ENCODE measurements at regions not wholly inside any gene's neighbourhood (a gene's known extent, or its start where the extent isn't known, plus 50 kb on each side); places are given as distances from the start of the nearest gene placed in this dataset.

DNA sequence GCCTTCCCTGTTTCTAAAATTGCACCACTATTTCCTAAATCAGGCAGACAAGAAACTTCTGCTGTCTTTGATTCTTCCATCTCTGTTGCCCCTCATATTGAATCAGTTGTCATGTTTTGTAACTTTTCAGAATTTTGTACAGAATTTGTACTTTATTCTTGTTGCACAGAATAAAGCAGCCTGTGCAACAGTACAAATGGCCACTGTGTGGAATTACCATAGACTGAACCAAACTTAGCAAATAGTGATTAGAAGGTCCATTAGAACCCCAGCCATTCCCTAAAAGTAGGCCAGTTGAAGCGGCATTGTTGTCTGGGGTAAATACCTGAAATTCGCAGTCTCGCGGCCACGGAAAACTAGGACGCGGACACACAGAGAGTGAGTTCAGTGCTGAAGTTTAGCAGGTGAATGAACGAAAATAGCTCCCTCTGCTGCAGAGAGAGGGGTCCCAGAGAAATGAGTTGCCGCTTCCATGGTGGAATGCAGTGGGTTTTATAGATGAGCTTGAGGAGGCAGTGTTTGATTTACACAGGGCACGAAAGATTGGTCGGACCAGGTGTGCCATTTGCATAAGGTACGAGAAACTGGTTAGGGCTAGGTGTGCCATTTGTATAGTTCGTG is 71.8 kb downstream of the C4orf33 start:
- H3K9ac ChIP-seq (ENCODE audit: insufficient read length): no peak overlapping the region
- H3K4me3 ChIP-seq: no peak overlapping the region
- H3K27ac ChIP-seq: no peak overlapping the region
- no peaks in the 10 kb centered on the region for H3K36me3 ChIP-seq (ENCODE audit: insufficient read depth, low read length)
- H3K9me3 ChIP-seq (ENCODE audit: low read depth, low read length): no peaks in the 10 kb centered on the region
- no peak for TF ChIP-seq EZH2 (IDR thresholded peaks at IDR 0.05)
- no peak for TF ChIP-seq POLR2AphosphoS5 (IDR thresholded peaks at IDR 0.05; ENCODE audit: borderline replicate concordance, low read depth, low read length)
- no peak for TF ChIP-seq FOXP2 (optimal IDR thresholded peaks at IDR 0.05; ENCODE audit: control extremely low read depth, extremely low read length, insufficient read depth)
- DNase-seq (ENCODE audit: low read depth, low spot score): no peak

- no peak for TF ChIP-seq FOXP2 (optimal IDR thresholded peaks at IDR 0.05; ENCODE audit: control extremely low read depth, extremely low read length, insufficient read depth)
- TF ChIP-seq POLR2AphosphoS5 (IDR thresholded peaks at IDR 0.05; ENCODE audit: borderline replicate concordance, low read depth, low read length): no peak
- no peak for TF ChIP-seq EZH2 (IDR thresholded peaks at IDR 0.05)
- no peaks in the 10 kb centered on the region for H3K36me3 ChIP-seq (ENCODE audit: insufficient read depth, low read length)
- no peak overlapping the region for H3K27ac ChIP-seq
- H3K9me3 ChIP-seq (ENCODE audit: low read depth, low read length): no peaks in the 10 kb centered on the region
- H3K9ac ChIP-seq (ENCODE audit: insufficient read length): no peak overlapping the region
- H3K4me3 ChIP-seq: no peak overlapping the region
- no peak for DNase-seq (ENCODE audit: low read depth, low spot score)
Observed at GRCh38 chr4:129172181-129172580, 76.2 kb downstream of the C4orf33 start.

- H3K27ac ChIP-seq: no peak overlapping the region
- TF ChIP-seq EZH2 (IDR thresholded peaks at IDR 0.05) (no peak), POLR2AphosphoS5 (IDR thresholded peaks at IDR 0.05; ENCODE audit: borderline replicate concordance, low read depth, low read length) (no peak), FOXP2 (optimal IDR thresholded peaks at IDR 0.05; ENCODE audit: control extremely low read depth, extremely low read length, insufficient read depth) (no peak)
- no peaks in the 10 kb centered on the region for H3K9me3 ChIP-seq (ENCODE audit: low read depth, low read length)
- H3K4me3 ChIP-seq: no peak overlapping the region
- no peak overlapping the region for H3K9ac ChIP-seq (ENCODE audit: insufficient read length)
- no peak for DNase-seq (ENCODE audit: low read depth, low spot score)
- H3K36me3 ChIP-seq (ENCODE audit: insufficient read depth, low read length): no peaks in the 10 kb centered on the region
Observed at GRCh38 chr4:129176864-129177263, 80.9 kb downstream of the C4orf33 start.

- H3K36me3 ChIP-seq (ENCODE audit: insufficient read depth, low read length): no peaks in the 10 kb centered on the region
- TF ChIP-seq EZH2 (IDR thresholded peaks at IDR 0.05) (no peak), FOXP2 (optimal IDR thresholded peaks at IDR 0.05; ENCODE audit: control extremely low read depth, extremely low read length, insufficient read depth) (no peak), POLR2AphosphoS5 (IDR thresholded peaks at IDR 0.05; ENCODE audit: borderline replicate concordance, low read depth, low read length) (no peak)
Observed at GRCh38 chr4:129179276-129179675, 83.3 kb downstream of the C4orf33 start.

DNA sequence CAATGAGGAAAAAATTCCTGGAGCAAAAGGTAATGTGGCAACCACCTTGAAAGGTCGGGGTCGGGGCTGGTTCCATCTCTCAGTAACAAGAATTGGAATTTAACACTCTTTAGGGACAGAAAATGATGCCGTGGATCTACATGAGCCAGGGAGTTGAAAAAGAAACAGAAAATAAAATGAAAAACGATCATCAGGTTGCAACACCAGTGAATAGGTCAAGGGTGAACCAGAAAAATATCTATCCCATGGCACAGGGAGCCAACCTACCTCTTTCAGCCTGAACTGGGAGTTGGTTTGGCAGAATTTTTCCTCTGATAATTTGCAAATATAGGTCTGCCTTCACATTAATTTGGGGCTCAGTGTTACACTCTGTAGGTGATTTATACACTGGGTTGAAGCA is 93.7 kb downstream of the C4orf33 start:
- no peaks in the 10 kb centered on the region for H3K9me3 ChIP-seq (ENCODE audit: low read depth, low read length)
- no peak overlapping the region for H3K4me3 ChIP-seq
- no peak for TF ChIP-seq POLR2AphosphoS5 (IDR thresholded peaks at IDR 0.05; ENCODE audit: borderline replicate concordance, low read depth, low read length)
- no peak for TF ChIP-seq FOXP2 (optimal IDR thresholded peaks at IDR 0.05; ENCODE audit: control extremely low read depth, extremely low read length, insufficient read depth)
- no peak for TF ChIP-seq EZH2 (IDR thresholded peaks at IDR 0.05)
- H3K9ac ChIP-seq (ENCODE audit: insufficient read length): no peak overlapping the region
- no peaks in the 10 kb centered on the region for H3K36me3 ChIP-seq (ENCODE audit: insufficient read depth, low read length)
- no peak overlapping the region for H3K27ac ChIP-seq
- DNase-seq (ENCODE audit: low read depth, low spot score): no peak

More at GRCh38 chr4:129179276-129179675, 83.3 kb downstream of the C4orf33 start:
- no peak overlapping the region for H3K4me3 ChIP-seq
- H3K9ac ChIP-seq (ENCODE audit: insufficient read length): no peak overlapping the region
- H3K27ac ChIP-seq: no peak overlapping the region
- H3K9me3 ChIP-seq (ENCODE audit: low read depth, low read length): no peaks in the 10 kb centered on the region
- peak; percentile 45 for DNase-seq (ENCODE audit: low read depth, low spot score)

DNA sequence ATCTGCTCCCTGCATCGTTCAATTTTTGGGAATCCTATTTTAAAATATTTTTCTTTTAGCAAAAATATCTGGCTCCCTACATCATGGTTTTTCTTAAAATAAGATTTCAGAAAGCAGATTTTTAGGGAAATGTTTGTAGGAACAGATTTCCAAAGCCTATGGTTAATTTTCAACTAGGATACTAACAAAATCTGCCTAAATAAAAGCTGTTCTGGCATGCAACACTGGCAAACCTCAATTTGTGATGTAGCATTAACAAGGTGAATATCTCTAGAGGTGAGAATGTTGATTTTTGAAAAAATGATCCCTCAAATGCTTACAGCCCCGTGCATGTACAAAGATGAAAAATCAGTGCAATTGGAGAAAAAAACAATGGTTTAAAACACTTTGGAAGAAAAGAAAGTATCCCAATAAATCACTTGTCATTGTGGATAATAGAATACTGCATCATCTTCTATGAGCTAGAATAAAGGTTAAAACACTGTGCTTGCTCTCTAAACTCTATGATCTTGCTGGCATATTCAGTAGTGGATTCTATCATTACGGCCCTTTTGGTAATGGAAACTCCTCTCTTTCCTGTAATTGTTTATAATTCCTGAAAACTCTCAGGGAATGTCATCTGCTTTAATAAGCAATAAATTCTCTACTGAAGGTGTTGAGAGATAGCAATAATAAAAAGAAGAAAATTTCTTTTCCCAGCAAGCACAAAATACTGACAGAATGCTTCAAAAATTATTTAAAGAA is 97.6 kb downstream of the C4orf33 start:
- Histone ChIP-seq H3K9me3 (ENCODE audit: low read depth, low read length) (no peaks in the 10 kb centered on the region), H3K36me3 (ENCODE audit: insufficient read depth, low read length) (no peaks in the 10 kb centered on the region), H3K4me3 (no peak overlapping the region), H3K27ac (no peak overlapping the region), H3K9ac (ENCODE audit: insufficient read length) (no peak overlapping the region)
- TF ChIP-seq POLR2AphosphoS5 (IDR thresholded peaks at IDR 0.05; ENCODE audit: borderline replicate concordance, low read depth, low read length) (no peak), FOXP2 (optimal IDR thresholded peaks at IDR 0.05; ENCODE audit: control extremely low read depth, extremely low read length, insufficient read depth) (no peak), EZH2 (IDR thresholded peaks at IDR 0.05) (no peak)
- DNase-seq (ENCODE audit: low read depth, low spot score): no peak

GRCh38 chr4:129208481-129208880 is 112.5 kb downstream of the C4orf33 start:
- no peak overlapping the region for H3K4me3 ChIP-seq
- no peaks in the 10 kb centered on the region for H3K36me3 ChIP-seq (ENCODE audit: insufficient read depth, low read length)
- H3K27ac ChIP-seq: no peak overlapping the region
- DNase-seq (ENCODE audit: low read depth, low spot score): no peak
- H3K9ac ChIP-seq (ENCODE audit: insufficient read length): no peak overlapping the region
- no peaks in the 10 kb centered on the region for H3K9me3 ChIP-seq (ENCODE audit: low read depth, low read length)
- TF ChIP-seq FOXP2 (optimal IDR thresholded peaks at IDR 0.05; ENCODE audit: control extremely low read depth, extremely low read length, insufficient read depth): no peak
- TF ChIP-seq EZH2 (IDR thresholded peaks at IDR 0.05): no peak
- no peak for TF ChIP-seq POLR2AphosphoS5 (IDR thresholded peaks at IDR 0.05; ENCODE audit: borderline replicate concordance, low read depth, low read length)

DNA sequence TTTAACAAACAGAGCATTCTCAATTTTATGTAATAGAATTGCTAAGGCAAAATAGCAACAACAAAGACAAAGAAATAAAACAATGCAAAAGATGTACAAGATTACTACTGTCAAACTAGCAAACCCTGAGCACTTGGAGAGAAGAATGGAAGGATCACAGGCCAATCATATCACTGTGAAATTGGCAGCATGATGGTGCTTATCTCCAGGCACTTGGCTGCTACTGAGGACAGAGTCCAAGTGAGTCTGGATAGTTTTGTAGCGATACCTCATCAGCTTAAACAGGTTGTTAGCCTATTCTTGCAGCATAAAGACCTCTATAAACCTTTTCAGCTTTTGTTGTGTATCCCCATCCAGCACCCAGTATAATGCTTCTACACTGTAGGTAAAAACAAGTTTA is 117.7 kb downstream of the C4orf33 start:
- TF ChIP-seq POLR2AphosphoS5 (IDR thresholded peaks at IDR 0.05; ENCODE audit: borderline replicate concordance, low read depth, low read length) (no peak), EZH2 (IDR thresholded peaks at IDR 0.05) (no peak), FOXP2 (optimal IDR thresholded peaks at IDR 0.05; ENCODE audit: control extremely low read depth, extremely low read length, insufficient read depth) (no peak)
- Histone ChIP-seq H3K9ac (ENCODE audit: insufficient read length) (no peak overlapping the region), H3K9me3 (ENCODE audit: low read depth, low read length) (no peaks in the 10 kb centered on the region), H3K36me3 (ENCODE audit: insufficient read depth, low read length) (no peaks in the 10 kb centered on the region), H3K4me3 (no peak overlapping the region), H3K27ac (no peak overlapping the region)
- DNase-seq (ENCODE audit: low read depth, low spot score): no peak

All from SK-N-MC (cell line).